HG03175 (cell line): ENCODE measurements at regions not wholly inside any gene's neighbourhood (a gene's known extent, or its start where the extent isn't known, plus 50 kb on each side); places are given as distances from the start of the nearest gene placed in this dataset.
A peak's percentile ranks its signal among the peaks of the same experiment; 100 is the strongest.

ENCODE experiments used
- ATAC-seq: cut with Tn5 transposase; IDR thresholded peaks from one replicate; pipeline ENCODE4 v1.9.1; 2021; ENCODE audit warnings: mild to moderate bottlenecking, moderate library complexity; ENCODE audit not compliant: unreplicated experiment

DNA sequence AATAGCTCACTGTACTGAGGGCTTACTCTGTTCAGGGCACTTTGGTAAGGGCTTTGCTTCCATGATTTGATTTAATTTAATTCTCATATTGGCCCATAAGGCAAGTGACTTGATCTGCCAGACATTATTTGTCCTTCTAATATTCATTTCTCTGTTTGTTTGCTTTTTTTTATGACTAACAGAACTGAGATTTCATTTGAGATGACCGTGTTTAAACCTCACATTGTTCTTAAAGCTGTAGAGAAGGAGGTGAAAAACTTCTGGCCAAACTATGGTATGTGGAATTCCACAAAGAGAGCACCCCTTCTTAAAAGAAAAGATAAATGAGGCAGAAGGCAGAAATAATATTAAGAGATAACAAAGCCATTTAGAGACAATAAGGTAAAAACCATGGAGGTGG, 775.6 kb upstream of the ACO1 start:
- ATAC-seq: no peak

GRCh38 chr9:31612336-31613030, 772.0 kb upstream of the ACO1 start:
- no peak for ATAC-seq

DNA sequence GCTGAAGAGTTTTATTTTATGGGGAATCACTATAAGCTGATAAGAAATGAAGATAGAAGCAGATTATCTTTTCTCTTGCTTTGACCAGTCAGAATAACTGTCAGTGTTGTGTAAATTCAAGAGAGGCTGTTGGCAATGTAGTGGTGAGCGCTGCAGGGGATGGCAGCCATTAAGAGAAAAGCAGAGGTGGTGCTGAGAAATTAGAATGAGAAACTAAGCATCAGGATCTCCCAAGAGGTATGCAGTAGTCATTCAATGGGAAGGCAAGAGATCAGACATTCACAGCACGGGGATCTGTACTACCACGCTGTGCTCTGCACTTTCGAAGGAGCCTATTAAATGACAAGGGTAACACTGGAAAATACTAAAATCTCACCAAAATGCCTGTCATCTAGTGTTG, 768.5 kb upstream of the ACO1 start:
- ATAC-seq: no peak

DNA sequence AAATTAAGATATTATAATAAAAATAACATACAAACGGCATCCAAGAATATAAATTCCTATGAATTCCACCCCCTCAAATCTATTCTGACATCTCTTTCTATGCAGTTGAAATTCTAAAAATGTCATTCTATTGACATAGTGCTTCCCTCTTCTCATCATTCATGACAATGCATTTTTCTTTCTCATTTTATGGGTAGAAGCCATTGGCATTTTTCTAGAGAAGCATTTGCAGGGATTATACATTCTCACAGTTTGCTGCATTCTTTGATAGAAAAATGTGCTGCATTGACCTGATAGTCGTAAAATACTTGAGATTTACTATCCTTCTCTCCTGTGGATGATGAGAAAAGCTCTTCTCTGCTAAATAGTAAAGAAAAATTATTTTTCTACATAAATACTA, 760.9 kb upstream of the ACO1 start:
- ATAC-seq: no peak

DNA sequence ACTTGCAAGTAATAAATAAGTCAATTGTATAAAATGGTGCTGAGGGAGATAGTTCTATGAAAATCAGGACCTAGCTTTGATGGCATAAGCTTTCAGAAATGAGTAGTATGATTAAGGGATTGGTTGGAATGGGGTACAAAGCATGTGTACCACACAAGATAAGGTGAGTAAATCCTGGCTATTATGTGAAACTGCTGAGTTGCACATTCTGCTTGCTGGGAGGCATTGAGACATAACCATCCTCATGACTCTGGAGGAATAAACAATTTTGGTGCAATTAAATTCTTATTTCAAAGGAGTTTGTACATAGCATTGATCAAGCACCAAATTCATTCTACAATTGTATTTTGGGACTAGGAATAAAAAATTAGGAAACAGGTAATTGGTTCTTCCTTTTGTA, 755.2 kb upstream of the ACO1 start:
- ATAC-seq: no peak

DNA sequence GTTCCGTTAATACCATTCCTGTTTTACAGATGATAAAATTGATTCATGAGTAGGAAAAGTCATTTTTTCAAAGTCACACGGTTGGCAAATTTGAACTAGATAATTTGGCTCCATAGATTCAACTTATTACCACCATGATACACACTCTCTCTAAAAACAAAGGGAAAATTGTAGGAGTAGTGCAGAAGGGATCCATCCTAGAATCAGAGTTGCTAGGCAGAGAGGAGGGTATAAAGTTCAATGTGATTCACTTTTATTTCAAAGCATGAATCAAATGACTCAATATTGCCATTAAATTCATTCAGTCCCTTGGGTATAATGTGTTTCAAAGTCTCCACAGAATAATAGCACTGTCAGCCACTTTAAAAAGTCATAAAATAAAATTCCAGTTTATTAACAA, 747.2 kb upstream of the ACO1 start:
- ATAC-seq: no peak

- no peak for ATAC-seq
These were observed 746.6 kb upstream of the ACO1 start for GRCh38 chr9:31637861-31638260.

DNA sequence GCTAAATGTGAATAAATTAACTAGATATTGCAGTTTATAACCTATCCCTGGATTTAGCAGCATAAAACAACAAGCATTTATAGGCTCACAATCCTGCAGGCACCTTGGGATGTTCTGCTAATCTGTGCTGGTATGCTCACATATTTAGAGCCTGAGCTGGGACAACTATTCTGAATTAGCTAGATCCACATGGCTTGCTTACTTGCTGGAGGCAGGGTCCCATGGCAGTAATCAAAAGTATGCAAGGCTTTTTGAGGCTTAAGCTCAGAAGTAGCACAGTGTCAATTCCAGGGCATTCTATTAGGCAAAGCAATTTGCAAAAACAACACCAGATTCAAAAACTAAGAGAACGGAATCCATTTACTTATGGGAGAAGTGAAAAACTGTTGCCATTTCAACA, 745.0 kb upstream of the ACO1 start:
- ATAC-seq: no peak

DNA sequence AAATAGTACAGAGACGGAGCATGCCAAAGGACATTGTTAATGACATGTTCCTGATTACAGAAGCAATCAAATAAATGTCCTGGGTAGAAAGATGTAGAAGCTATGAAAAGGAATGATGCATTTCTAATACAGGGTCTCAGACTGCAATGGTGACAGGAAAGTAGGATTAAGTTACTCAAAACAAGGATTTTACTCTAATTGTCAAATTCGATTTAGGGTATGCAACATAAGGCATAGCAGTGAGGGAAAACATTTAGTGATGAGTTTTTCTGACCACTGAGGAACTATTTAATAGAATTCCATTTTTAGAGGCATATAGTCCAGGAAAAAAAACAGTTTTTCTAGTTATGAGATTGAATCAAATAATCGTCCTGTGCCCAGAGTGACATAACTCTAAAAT, 715.1 kb upstream of the ACO1 start:
- ATAC-seq: no peak

- ATAC-seq: peak; percentile 62
These were observed 713.4 kb upstream of the ACO1 start for GRCh38 chr9:31671011-31671410.

GRCh38 chr9:31674264-31674663, 710.2 kb upstream of the ACO1 start:
- no peak for ATAC-seq

- ATAC-seq: no peak
These were observed 707.0 kb upstream of the ACO1 start for GRCh38 chr9:31677415-31677814.

DNA sequence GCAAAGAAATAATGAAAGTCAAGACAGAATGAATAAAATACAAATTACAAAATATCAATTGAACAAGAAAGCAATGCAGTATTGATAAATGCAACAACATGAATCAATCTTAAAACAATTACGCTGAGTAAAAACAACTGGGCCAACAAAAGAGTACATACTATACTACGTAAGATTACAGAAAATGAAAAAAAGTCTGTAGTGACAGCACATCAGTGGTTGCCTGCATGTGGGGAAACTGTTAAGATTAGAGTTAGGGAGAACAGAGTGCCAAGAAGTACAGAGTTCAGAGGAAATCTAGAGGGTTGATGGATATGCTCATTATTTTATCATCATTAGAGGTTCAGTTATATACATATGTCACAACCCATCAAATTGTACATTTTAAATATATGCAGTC, 706.6 kb upstream of the ACO1 start:
- no peak for ATAC-seq

DNA sequence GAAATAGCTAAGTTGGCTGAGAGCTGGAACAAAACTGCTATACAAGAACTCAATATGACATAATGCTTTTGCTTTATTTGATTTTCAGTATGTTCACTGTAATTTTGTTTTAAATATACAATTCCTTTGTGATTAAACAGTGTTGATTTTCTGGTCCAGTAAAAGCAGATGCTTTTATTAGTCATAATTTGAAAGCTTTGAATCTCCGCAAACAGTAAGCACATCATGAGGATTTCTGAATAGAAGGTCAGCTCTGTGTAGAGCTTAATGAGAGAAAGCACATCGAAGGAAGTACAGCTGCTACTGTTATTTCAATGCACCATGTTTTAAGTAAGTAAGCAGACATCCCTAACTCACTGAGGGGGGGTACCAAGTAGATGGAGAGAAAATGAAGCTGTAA, 701.3 kb upstream of the ACO1 start:
- ATAC-seq: no peak

GRCh38 chr9:31697956-31698355, 686.5 kb upstream of the ACO1 start:
- ATAC-seq: no peak

DNA sequence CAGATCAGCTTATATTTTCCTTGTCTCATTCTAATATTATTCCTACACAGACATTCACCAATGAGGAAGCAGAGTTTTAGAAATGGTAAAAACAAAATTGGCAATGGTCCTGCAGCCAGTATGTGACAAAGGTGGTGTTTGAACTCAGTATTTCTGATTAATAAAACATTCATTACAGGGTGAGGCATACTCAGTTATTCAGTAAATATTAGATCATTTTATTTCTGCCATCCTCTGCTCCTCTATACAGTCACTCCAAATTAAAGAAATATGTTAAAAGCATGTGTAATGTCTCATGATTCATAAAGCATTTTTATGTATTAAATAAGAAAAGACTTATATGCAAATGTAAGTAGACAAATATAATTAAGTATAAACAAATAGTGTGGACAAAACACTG, 684.6 kb upstream of the ACO1 start:
- no peak for ATAC-seq

GRCh38 chr9:31700252-31701045, 684.0 kb upstream of the ACO1 start:
- ATAC-seq: no peak

DNA sequence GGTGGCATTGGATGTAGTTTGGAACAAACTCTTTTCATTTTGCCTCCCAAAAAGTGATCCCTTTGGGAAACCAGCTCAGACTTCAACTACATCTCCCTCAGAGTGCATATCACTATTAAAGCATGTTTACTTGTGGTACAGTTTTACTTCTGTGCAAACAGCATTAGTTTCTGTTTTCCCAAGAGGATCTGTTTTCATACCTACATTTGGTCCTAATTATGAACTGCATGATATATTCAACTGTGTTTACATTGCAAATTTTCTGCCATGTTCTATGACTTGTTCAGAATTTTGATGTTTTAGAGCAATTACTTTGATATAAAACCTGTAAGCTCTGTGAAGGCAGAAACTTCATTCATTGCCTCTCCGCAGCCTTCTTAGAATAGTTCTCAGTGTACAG, 681.5 kb upstream of the ACO1 start:
- no peak for ATAC-seq

GRCh38 chr9:31715250-31715649, 669.2 kb upstream of the ACO1 start:
- no peak for ATAC-seq

GRCh38 chr9:31719262-31719661, 665.2 kb upstream of the ACO1 start:
- no peak for ATAC-seq

DNA sequence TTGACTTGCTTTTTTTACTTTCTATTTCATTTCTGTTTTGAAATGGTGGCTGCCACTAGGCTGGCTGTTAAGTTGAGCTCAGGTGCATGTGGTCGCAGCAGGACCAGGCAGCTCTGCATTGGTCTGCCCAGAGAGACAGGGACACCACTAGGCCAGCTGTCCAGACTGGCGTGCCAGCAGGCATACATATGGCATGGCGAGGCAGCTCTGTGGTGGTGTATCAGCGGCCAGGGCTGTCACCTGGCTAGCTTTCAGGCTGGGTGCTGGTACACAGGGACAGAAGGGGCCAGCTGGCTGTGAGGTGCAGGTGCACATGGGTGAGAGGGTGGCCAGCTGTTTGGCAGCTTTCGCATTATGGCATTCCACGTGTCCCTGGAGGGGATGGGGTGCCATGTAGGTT, 654.0 kb upstream of the ACO1 start:
- no peak for ATAC-seq

DNA sequence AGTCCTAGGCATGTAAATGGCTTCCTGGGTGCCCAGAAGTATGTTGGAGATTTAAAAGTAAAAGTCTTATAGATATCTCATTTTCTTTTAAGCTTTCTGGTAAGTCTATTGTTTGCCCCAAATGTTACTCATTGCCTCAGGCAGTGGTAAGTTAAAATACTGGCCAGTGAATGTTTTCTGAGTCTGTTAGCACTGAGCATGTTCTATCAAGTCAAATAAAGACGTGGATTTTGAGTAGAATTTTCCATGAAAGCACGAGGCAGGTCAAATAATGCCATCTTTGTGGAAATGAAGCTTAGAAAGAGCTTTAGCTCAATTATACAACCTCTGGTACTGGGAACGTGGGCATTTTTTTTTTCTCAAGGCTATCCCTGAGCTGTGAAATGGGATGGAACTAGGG, 651.3 kb upstream of the ACO1 start:
- ATAC-seq: no peak
